Stimulated activated CD8-positive, alpha-beta memory T cell treated with anti-CD3 and anti-CD28 coated beads, Interleukin-12 subunit alpha, Interleukin-12 subunit beta, amount 100 ng/mL, for 1 hour (primary cell): ENCODE measurements at regions not wholly inside any gene's neighbourhood (a gene's known extent, or its start where the extent isn't known, plus 50 kb on each side); places are given as distances from the start of the nearest gene placed in this dataset.
"Not testable (repeated sequence)": the region's sequence is repeated elsewhere in the genome, so short reads cannot be mapped to it uniquely, and the experiment has no call there.

Experiments
- DNase-seq: peaks from one replicate; pipeline ENCODE4 v3.0.0-alpha.2; 2020; ENCODE audit warnings: low read depth

GRCh38 chr5:126056352-126056751, 366.9 kb upstream of the GRAMD2B start:
- no peak for DNase-seq

- no peak for DNase-seq
Measured at GRCh38 chr5:126056851-126057622, 366.2 kb upstream of the GRAMD2B start.

- DNase-seq = not testable (repeated sequence)
Measured at GRCh38 chr5:126058392-126058791, 364.8 kb upstream of the GRAMD2B start.

DNA sequence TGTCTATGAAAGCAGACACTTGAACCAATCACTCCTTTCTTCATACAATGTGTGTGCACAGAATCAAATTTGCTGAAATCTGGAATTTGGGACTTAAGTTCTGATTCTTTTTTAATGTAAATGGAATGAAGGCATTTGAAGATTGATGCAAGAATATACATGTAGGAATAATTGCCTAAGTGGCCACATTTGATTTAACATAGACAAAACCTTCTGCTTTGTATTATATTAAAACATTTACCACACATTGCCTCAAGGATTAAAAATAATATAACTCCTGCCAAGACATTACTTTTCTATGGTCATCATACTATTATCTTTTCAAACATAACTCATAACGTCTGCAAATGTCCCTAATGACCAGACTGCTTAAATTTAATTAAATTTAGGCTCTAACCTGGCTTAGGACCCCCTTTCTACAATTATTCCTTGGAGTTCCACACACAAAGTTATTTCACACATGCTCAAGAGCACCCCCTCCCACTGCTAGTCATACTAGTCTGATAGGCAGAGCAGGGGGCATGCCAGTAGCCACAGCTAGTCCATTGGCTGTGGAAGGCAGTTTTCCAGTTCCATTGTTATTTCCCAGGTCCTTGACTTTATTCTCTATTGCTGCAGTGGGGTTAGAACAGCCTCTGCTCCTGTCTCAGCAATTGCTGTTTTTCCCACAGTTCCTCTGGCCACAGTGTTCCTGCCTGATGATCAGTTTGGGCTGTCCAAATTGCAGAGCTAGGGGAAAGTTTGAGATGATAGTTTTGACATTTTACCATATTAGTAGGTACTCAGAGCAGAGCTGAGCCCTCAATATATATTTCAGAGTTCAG, 360.6 kb upstream of the GRAMD2B start:
- no peak for DNase-seq

DNA sequence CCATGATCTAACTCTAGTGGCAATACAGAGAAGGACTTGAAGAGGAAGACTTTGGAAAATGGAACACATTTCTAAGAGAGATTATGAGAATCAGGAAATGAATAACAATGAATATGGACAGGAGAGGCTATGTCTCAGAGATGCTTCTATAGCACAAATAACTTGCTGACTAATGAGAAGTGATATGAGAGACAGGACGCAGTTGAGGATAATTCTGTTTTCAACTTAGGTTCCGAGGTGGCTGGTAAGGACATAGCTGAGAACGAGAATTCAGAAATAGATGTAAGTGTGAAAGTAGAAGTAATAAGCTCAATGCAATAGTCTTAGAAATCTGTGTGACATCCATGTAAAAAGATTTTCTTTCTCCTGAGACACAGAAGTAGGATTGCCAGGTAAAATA, 358.1 kb upstream of the GRAMD2B start:
- no peak for DNase-seq

DNA sequence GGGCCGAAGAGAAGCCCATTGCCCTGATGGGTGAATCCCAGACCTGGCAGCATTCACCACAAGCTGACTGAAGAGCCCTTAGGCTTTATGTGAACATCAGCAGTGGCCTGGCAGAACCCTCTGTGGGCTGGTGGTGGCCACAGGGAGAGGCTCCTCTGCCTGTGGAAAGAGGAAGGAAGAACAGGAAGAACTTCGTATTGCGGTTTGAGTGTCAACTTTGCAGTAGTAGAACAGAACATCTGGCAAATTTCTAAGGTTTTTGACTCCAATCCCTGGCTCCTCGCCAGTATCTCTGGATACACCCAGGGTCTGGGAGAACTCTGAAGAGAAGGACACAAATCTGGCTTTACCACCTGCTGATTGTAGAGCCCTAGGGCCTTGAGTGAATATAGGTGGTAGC, 356.4 kb upstream of the GRAMD2B start:
- DNase-seq = no peak

GRCh38 chr5:126067404-126067803, 355.8 kb upstream of the GRAMD2B start:
- no peak for DNase-seq

DNA sequence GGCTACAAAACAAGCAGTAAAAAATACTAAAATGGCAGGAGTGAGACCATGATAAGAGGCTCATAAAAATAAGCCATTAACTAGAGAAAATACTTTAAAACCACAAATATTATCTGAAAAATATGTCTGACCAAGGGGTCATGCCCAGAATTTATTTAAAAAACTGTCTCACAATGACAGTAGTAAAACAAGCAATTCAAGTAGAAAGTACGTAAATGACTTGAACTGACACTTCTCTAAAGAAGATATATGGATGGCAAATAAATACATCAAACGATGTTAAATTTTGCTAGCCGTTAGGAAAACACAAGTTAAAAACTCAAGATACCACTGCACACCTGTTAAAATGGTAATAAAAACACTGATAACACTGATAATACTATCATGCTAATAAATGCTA, 353.9 kb upstream of the GRAMD2B start:
- no peak for DNase-seq

- no peak for DNase-seq
Measured at GRCh38 chr5:126070481-126070880, 352.7 kb upstream of the GRAMD2B start.

DNA sequence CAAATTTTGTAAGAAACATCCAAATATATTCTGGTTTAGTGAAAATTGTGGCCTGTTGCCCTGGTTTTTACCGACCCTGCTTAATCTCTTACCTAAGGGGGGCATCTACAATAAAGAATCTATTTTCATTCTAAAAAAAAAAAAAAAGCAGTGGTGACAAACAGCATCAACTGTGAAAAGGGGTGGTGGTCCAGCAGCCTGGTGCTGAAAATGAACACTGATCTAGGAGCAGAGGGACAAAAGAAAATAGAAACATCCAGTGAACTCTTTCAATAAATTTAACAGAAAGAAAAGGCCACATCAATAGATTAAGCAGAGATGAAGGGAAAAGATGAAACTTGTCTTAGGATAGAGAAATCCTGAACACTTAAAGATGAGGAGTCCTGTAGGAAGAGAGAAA, 348.7 kb upstream of the GRAMD2B start:
- no peak for DNase-seq

DNA sequence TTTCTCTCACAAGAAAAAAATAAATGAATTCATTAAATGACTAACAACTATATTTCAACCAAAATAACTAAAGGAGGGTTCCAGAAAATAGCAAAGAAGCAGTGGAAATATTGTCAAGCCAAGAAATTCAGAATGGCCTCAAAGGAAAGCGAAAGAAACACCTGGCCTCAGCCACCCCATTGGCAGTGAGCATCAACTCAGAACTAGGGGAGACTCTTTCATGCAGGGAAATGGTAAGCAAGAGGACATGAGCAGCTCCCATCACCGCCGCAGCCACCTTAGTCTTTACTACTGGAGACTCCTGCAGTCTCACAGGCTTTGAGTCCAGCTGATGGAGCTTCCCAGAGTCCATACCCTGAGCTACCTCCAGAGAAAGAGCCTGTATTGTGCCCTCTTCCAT, 343.9 kb upstream of the GRAMD2B start:
- DNase-seq = no peak

GRCh38 chr5:126081209-126081608, 342.0 kb upstream of the GRAMD2B start:
- DNase-seq = no peak

DNA sequence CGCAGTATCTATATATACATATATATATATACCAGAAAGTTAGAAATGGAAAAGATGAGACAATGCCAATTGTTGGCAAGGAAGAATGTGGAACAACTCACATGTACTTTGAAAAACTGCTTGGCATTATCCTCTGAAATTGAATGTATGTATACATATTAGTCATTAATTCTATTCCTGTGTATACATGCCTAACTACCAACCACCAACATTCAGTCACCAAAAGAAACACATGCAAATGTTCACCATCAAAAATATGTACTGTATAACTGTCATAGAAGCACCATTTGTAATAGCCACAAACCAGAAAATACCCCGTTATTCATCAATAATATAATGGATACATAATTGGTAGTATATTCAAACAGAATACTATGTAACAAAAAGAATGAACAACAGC, 330.2 kb upstream of the GRAMD2B start:
- no peak for DNase-seq

DNA sequence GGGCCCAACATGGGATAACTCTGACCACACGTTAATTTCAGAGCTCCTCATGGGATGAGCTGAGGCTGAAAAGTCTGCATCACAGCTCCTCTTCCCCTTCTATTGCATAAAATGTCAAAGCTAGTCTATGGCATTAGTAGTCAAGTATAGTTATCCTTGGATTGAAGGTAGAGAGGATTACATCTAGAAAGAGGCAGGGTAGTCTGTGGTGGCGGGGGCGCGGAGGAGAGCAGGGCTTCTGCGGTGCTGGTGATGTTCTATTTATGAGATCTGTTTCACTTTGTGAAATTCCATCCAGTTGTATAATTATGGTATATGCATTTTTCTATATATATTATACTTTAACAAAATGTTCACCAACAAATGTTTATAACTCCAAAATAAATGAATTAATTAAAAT, 329.5 kb upstream of the GRAMD2B start:
- no peak for DNase-seq

DNA sequence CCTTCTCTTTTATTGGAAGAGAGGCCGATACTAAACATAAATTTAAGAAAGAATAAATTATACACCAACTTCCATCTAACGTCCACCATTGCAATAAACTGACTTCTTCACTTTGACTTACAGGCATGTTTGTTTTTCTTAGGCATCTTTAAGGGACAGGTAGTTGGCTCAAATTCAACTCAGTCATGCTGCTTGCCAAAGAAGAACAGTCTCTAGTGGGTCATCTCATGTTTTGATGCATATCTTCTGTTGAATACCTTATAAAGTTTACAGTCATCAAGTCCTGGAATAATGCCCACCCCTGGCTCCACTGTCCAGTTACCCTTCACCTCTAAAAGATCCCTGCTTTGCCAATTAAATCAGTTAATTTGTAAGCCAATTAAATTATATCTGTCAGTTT, 328.2 kb upstream of the GRAMD2B start:
- DNase-seq = no peak

DNA sequence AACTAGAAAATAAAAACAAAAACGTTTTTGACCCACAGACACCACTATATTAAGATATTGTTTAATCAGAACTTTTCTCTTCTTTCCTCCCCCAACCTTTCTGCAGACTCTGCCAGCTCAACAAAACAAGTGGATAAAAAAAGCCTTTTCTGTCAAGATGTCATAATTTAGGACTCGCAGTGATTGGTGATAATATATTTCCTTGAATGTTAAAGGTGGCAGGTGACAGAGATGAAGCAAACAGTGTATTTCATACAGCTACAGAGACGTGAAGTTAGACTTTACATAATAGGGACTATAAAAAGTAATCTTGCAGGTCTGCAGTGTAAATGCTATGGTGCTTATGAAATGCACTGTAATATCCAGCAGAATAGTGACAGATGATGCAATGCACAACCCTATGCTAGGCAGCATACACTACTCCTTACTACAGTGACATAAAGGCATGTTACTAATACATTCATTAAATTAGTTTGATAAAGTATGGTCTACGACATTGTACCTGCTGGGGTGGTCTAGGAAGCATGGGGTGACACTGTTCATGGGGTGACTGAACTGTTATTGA, 326.7 kb upstream of the GRAMD2B start:
- no peak for DNase-seq

GRCh38 chr5:126097876-126098275, 325.3 kb upstream of the GRAMD2B start:
- DNase-seq = no peak

GRCh38 chr5:126098330-126099017, 324.7 kb upstream of the GRAMD2B start:
- DNase-seq = no peak

GRCh38 chr5:126099077-126099476, 324.1 kb upstream of the GRAMD2B start:
- DNase-seq = no peak

GRCh38 chr5:126100767-126101166, 322.4 kb upstream of the GRAMD2B start:
- DNase-seq = no peak

GRCh38 chr5:126101901-126102300, 321.3 kb upstream of the GRAMD2B start:
- DNase-seq = no peak

DNA sequence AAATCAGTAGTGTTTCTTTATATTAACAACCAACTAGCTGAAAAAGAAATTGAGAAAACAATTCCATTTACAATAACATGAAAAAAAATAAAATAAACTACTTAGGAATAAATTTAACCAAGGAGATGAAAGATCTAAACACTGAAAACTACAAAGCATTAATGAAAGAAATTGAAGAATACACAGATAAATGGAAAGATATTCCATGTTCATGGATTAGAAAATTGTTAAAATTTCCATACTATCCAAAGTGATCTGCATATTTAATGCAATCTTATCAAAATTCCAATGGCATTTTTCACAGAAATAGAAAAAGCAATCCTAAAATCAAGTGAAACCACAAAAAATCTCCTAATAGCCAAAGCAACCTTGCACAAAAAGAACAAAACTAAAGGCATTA, 320.2 kb upstream of the GRAMD2B start:
- DNase-seq = no peak

DNA sequence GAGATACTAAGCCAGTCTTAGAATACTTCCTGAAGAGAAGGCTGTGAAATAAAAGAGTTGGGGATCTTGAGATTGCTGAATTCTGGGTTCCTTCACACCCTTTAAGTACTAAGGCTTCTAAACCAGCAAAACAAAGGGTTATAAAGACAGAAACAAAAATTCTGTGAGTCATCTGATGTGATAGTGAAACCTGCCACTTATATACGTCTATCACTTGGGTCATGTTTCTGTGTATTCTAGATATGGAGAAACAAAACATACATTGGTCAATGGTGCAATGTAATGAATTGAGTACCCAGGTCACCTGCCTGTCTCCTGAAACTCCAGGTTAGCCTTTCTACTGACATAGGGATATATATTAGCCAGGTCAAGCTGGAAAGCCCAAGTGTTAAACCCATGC, 319.3 kb upstream of the GRAMD2B start:
- DNase-seq = no peak
